A549 (cell line): ENCODE measurements at regions not wholly inside any gene's neighbourhood (a gene's known extent, or its start where the extent isn't known, plus 50 kb on each side); places are given as distances from the start of the nearest gene placed in this dataset.

Experiments used
- ATAC-seq, 2 experiments: fragments of 200-7000 bp in 1 of 2; fragments of >200 bp in 1 of 2; cut with Nextera tagmentation in 1 of 2; cut with Tn5 transposase in 1 of 2; 3 replicates each; pipeline versions ENCODE4 v1.8.0 to v1.9.1; 2018 to 2020; ENCODE audit warnings: mild to moderate bottlenecking in 1 of 2, moderate library complexity in 1 of 2
- CTCF ChIA-PET: fragments of 300-600 bp; sonication (Branson Sonifier 250); formaldehyde crosslinking; extraction: SDS; loops from one replicate; lab custom pipeline; 2021; ENCODE audit warnings: antibody characterized with exemption, inconsistent platforms; lab: Yijun Ruan, JAX
- POLR2A ChIA-PET: fragments of 350-600 bp; formaldehyde crosslinking; extraction: SDS; loops from one replicate; lab custom pipeline; 2021; ENCODE audit warnings: antibody characterized with exemption, inconsistent platforms; lab: Yijun Ruan, JAX
- DNase-seq, 2 experiments: peaks; one replicate each; pipeline versions ENCODE4 v3.0.0 to v3.0.0-alpha.2; 2011 to 2016; ENCODE audit warnings: low read depth in 1 of 2, low spot score in 1 of 2
- FAIRE-seq: peaks from 2 replicates; lab custom pipeline; 2011; peaks lifted over from hg19 to GRCh38; lab: Jason Lieb, UNC
- H3K27ac ChIP-seq, 2 experiments: fragments of >200 bp; sonication (Bioruptor Twin); formaldehyde crosslinking; 3 replicates each; pipeline ENCODE4 v1.5.1; 2016 to 2017
- H3K4me1 ChIP-seq: fragments of >200 bp; sonication (Bioruptor Twin); formaldehyde crosslinking; 3 replicates; pipeline ENCODE4 v1.6.1; 2016
- H3K4me2 ChIP-seq: fragments of >200 bp; sonication (Bioruptor Twin); formaldehyde crosslinking; 3 replicates; pipeline ENCODE4 v1.6.1; 2016
- H3K4me3 ChIP-seq: fragments of >200 bp; sonication (Bioruptor Twin); formaldehyde crosslinking; 3 replicates; pipeline ENCODE4 v1.5.1; 2016
- H3K9me3 ChIP-seq: fragments of >200 bp; sonication (Bioruptor Twin); formaldehyde crosslinking; 3 replicates; pipeline ENCODE4 v1.6.1; 2016
- CEBPB ChIP-seq, 2 experiments: fragments of >200 bp in 1 of 2; sonication (Bioruptor Twin) in 1 of 2; formaldehyde crosslinking in 1 of 2; IDR thresholded peaks; 2 replicates each; pipeline ENCODE4 v1.6.1; 2012 to 2016
- ELK1 ChIP-seq: fragments of 150-350 bp; IDR thresholded peaks from 2 replicates; pipeline ENCODE4 v1.6.1; 2014; ENCODE audit warnings: low read depth, mild to moderate bottlenecking, low read length
- FOSB ChIP-seq: fragments of 250-450 bp; sonication (Bioruptor Pico); IDR thresholded peaks from 2 replicates; pipeline ENCODE4 v1.5.0; 2020; ENCODE audit warnings: mild to moderate bottlenecking, moderate library complexity
- FOSL2 ChIP-seq, 2 experiments: fragments of 450-650 bp in 1 of 2; fragments of >200 bp in 1 of 2; sonication (Bioruptor Twin) in 1 of 2; formaldehyde crosslinking; IDR thresholded peaks; 2 replicates each; pipeline versions ENCODE4 v1.5.0 to v1.6.1; 2016 to 2020; ENCODE audit warnings: mild to moderate bottlenecking in 1 of 2, moderate library complexity in 1 of 2
- GATA3 ChIP-seq: IDR thresholded peaks from 2 replicates; pipeline ENCODE4 v1.6.1; 2012; ENCODE audit warnings: borderline replicate concordance
- HMGXB4 ChIP-seq: fragments of 250-450 bp; sonication (Bioruptor Pico); IDR thresholded peaks from 2 replicates; pipeline ENCODE4 v1.5.0; 2021; ENCODE audit warnings: mild to moderate bottlenecking, moderate library complexity, borderline replicate concordance
- MAZ ChIP-seq: fragments of 150-350 bp; IDR thresholded peaks from 2 replicates; pipeline ENCODE4 v1.6.1; 2014; ENCODE audit warnings: antibody characterized with exemption, low read depth, low read length, borderline replicate concordance
- PHF8 ChIP-seq: fragments of 200-600 bp; sonication (generic); IDR thresholded peaks from 2 replicates; pipeline ENCODE4 v1.6.1; 2016; ENCODE audit warnings: low read depth, mild to moderate bottlenecking, antibody characterized with exemption, moderate library complexity, borderline replicate concordance
- RCOR1 ChIP-seq: fragments of 150-350 bp; IDR thresholded peaks from 2 replicates; pipeline ENCODE4 v1.6.1; 2014; ENCODE audit warnings: antibody characterized with exemption, low read length, low read depth
- REST ChIP-seq: fragments of 200-600 bp; sonication (generic); IDR thresholded peaks from 2 replicates; pipeline ENCODE4 v1.6.1; 2016; ENCODE audit warnings: antibody characterized with exemption, mild to moderate bottlenecking, moderate library complexity
- RNF2 ChIP-seq: fragments of 200-600 bp; sonication (generic); IDR thresholded peaks from 2 replicates; pipeline ENCODE4 v1.6.1; 2016; ENCODE audit warnings: low read depth, mild to moderate bottlenecking, antibody characterized with exemption, moderate library complexity, borderline replicate concordance
- ZFP36 ChIP-seq: fragments of 450-650 bp; IDR thresholded peaks from 2 replicates; pipeline ENCODE4 v1.6.1; 2014; ENCODE audit warnings: borderline replicate concordance; ENCODE audit not compliant: partially characterized antibody
- ZNF302 ChIP-seq: fragments of 250-450 bp; sonication (Bioruptor Pico); IDR thresholded peaks from 2 replicates; pipeline ENCODE4 v1.9.0; 2021; ENCODE audit warnings: inconsistent platforms, mild to moderate bottlenecking, moderate library complexity
- WGBS: methylation state at CpG from one replicate; pipeline ENCODE4 v1.1.6; 2017; ENCODE audit errors: missing lambda C conversion rate; 5-methylcytosine and 5-hydroxymethylcytosine counted together
- TF ChIP-seq, protein P1 (sequence below): fragments of >200 bp; sonication (Bioruptor Twin); formaldehyde crosslinking; IDR thresholded peaks from 3 replicates; pipeline ENCODE4 v1.6.1; 2016

- Histone ChIP-seq H3K4me1 (no peaks in the 10 kb centered on the region), H3K27ac (no peak overlapping the region), H3K4me2 (no peak overlapping the region), H3K4me3 (no peak overlapping the region), H3K9me3 (no peaks in the 10 kb centered on the region)
- no peak for TF ChIP-seq HMGXB4
- no peak for TF ChIP-seq ZFP36
- no peak for TF ChIP-seq RCOR1
- no peak for TF ChIP-seq CEBPB (IDR thresholded peaks at IDR 0.05)
- no peak for TF ChIP-seq ZNF302 (CRISPR knock-in tag)
- WGBS = 18% methylated on average over 5 of the region's 5 CpGs
- CTCF ChIA-PET = interaction anchor here (0.6 kb wide), 1 partner anchor 34 kb away, joined by 5 read pairs; no protein-coding TSS in a partner anchor
- POLR2A ChIA-PET = no interaction called here
- FAIRE-seq (no peak), ATAC-seq (no peak), DNase-seq (no peak)
Measured at GRCh38 chr10:128721963-128722445, 595.8 kb upstream of the MKI67 start.

GRCh38 chr10:128722947-128723346, 596.7 kb upstream of the MKI67 start:
- WGBS = 13% methylated on average over 3 of the region's 3 CpGs
- no peak for ATAC-seq
- H3K27ac ChIP-seq = no peak overlapping the region

More at GRCh38 chr10:128722947-128723346, 596.7 kb upstream of the MKI67 start:
- Histone ChIP-seq H3K9me3 (no peaks in the 10 kb centered on the region), H3K4me2 (no peak overlapping the region), H3K4me3 (no peak overlapping the region)
- DNase-seq (no peak), FAIRE-seq (no peak)
- POLR2A ChIA-PET = no interaction called here
- CTCF ChIA-PET = no interaction called here
- TF ChIP-seq FOSB (no peak), PHF8 (no peak), GATA3 (no peak), ELK1 (no peak), FOSL2 (IDR thresholded peaks at IDR 0.05) (no peak), FOSL2 (CRISPR knock-in tag; IDR thresholded peaks at IDR 0.05) (no peak), RNF2 (no peak), MAZ (no peak), REST (no peak)
- TF ChIP-seq, protein P1, sequence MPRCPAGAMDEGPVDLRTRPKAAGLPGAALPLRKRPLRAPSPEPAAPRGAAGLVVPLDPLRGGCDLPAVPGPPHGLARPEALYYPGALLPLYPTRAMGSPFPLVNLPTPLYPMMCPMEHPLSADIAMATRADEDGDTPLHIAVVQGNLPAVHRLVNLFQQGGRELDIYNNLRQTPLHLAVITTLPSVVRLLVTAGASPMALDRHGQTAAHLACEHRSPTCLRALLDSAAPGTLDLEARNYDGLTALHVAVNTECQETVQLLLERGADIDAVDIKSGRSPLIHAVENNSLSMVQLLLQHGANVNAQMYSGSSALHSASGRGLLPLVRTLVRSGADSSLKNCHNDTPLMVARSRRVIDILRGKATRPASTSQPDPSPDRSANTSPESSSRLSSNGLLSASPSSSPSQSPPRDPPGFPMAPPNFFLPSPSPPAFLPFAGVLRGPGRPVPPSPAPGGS = no peak
- TF ChIP-seq, all 56 proteins: peak for 0
- H3K4me1 ChIP-seq = no peaks in the 10 kb centered on the region
